Stimulated activated CD4-positive, alpha-beta T cell treated with anti-CD3 and anti-CD28 coated beads, Interleukin-2, amount 100 ng/mL, for 48 hours (primary cell): ENCODE measurements at regions not wholly inside any gene's neighbourhood (a gene's known extent, or its start where the extent isn't known, plus 50 kb on each side); places are given as distances from the start of the nearest gene placed in this dataset.

Experiments
- DNase-seq, 2 donors: peaks; one replicate each; pipeline ENCODE4 v3.0.0-alpha.2; 2020

DNA sequence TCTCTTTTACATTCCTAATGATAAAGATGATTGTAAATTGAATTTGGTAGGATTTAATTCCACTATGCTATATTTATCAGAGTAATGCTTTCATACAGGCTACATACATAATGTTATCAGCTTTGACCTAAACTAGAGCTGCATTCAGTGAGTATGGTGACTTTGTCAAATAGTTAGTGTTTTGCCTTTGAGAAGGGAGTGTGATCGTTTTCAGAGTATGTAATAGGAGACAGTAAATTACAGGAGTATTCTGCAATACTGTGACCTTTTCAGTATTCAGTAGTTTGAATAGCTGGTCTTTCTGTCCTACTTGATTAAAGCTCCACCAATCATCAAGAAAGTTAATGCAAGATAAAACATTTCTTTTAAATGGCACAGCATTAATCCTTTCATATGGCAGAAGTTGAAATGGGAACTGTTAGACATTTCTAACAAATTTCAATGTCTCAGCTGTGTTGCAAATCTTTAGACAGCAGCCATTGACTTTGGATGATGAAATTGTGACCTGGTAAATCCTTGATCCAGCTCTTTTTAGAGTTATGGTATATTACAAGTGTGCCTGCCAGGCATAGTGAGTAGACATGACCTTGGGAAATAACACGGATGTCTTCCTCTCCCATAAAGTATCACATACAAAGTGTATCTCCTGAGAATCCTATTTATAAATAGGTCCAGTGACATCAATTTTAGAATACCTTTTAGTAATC, 455.3 kb downstream of the KCTD8 start:
- no peak for DNase-seq

DNA sequence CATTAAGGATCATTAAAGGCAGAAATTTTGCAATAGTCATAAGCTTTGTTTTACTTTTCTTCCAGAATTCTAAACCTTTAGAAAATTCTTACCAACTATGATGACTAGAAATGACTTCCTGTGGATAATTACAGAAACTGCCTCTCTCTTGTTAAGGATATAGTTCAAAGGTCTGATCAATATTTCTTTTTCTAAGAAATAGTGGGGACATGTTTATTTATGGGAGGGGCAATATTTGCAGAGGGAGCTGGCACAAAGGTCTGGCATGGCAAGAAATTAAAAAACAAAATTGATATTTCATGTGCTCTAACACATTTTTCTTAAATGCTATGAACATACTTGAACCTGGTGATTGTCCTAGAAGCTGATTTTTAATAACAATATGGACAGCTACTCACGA, 448.9 kb downstream of the KCTD8 start:
- DNase-seq = no peak

DNA sequence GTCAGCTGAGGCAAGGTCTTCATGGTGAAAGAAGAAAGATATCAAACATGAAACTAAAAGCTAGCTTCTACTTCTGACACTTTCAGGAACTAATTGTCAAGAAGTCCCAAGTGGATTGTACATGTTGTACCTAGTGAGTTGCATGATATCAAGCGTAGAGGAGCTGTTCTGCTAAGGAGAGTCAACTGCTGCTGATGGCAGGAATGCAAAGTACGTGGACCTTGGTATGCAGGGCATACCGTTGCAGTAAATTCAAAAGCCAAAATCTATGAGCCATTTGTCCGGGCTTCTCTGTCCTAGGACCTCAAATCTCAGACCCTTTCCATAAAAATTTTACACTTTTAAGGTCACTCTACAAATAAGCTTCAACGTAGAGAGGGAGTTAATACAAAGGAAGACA, 446.2 kb downstream of the KCTD8 start:
- no peak for DNase-seq

DNA sequence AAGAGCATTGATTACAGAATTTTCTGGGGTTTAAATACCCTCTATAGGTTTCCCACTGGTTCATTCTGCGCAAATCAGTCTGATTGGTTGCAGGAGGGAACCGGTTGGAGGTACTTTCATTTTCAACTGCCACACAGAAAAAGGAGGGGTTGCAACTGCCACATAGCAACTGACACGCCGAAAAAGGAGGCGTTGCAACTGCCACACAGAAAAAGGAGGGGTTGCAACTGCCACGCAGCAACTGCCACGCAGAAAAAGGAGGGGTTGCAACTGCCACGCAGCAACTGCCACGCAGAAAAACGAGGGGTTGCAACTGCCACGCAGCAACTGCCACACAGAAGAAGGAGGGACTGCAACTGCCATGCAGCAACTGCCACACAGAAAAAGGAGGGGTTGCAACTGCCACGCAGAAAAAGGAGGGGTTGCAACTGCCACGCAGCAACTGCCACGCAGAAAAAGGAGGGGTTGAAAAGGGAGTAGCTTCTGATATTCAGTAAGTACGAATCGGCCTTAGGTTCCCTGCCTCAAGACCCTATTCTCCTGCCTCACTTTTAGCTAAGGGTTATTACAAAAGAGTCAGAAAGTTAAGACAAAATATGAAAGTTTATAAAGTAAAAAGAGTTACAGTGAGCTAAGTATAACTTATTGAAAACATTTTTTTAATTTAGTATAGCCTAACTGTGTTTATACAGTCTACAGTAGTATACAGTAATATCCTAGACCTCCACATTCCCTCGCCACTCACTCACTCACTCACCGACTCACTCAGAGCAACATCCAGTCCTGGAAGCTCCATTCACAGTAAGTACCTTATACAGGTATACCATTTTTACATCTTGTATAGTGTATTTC, 431.8 kb downstream of the KCTD8 start:
- no peak for DNase-seq

DNA sequence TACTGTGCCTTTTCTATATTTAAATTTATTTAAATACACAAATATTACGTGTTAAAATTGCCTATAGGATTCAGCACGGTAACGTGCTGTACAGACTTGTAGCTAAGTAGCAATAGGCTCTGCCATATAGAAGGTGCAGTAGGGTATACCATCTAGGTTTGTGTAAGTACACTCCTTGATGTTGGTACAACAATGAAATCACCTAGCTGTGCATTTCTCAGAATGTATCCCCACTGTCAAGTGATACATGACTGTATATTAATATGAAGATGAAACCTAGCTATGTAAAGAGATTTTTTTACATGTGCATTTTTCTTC, 431.2 kb downstream of the KCTD8 start:
- no peak for DNase-seq

DNA sequence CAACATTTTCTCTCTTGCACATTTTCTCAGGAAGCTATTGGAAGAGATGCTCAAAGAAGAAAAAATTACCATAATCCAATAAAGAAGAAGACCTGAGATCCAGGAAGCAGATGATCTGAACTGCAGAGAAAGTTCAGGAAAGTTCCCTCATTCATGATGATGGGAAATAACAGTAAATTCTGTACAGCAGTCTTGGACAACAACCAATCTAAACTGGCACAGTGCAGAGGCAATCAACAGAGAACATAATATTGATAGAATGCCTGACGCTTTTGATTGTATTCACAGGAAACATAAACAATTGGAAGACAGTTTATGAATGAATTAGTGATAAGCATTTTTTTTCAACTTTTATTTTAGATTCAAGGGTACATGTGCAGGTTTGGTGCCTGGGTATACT, 428.9 kb downstream of the KCTD8 start:
- DNase-seq = no peak

DNA sequence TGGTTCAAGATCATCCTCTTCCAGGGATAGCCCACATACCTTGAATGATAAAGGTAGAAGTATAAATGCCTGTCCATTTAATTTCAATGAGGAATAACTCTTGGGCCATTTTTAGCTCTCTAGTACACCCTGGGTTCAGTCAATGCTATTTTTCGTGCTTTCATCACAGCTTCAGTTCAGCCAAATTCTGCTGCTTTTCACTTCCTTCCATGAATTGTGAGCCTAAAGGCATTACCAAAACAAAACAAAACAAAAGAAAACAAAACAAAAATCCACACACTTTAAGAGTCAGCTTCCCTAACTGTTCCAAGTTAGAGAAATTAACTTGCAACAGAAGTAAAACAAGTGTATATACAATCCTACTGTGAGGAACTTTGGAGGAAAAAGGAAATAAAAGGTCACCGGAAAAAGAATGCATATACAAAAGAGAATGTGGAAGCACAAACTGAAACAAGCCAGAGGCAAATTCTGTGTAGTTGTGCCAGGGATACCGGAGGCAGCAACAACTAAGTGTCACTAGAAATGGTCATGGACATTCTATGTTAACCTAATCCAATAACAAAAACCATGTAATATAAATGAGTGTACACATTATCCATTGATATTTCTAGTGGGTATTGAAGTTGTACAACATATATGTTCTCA, 423.1 kb downstream of the KCTD8 start:
- DNase-seq = no peak

DNA sequence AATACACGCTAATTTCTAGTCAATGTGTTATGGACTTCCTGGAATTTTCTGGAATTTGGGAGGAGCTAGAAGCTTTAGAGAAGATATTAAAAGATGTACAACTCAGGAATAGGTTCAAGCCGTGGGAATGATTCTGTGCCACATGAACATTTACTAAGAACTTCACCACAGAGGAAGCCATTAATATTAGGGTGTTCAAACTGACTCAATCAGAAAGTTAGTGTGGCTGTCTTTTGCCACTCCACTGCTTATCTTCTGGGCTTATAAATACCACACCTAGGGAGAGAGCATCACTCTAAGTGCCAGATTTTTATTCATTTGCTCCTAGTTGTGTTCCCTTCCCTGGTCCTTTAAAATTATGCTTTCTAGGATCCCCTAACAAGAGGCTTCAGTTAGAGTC, 409.8 kb downstream of the KCTD8 start:
- DNase-seq = no peak

DNA sequence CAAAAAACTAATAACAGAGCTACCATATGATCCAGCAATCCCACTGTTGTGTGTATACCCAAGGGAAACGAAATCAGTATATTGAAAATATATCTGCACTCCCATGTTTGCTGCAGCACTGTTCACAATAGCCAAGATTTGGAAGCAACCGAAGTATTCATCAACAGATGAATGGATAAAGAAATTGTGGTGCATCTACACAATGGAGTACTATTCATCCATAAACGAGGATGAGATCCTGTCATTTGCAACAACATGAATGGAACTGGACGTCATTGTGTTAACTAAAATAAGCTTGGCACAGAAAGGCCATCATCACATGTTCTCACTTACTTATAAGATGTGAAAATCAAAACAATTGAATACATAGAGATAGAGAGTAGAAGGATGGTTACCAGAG, 402.1 kb downstream of the KCTD8 start:
- no peak for DNase-seq

DNA sequence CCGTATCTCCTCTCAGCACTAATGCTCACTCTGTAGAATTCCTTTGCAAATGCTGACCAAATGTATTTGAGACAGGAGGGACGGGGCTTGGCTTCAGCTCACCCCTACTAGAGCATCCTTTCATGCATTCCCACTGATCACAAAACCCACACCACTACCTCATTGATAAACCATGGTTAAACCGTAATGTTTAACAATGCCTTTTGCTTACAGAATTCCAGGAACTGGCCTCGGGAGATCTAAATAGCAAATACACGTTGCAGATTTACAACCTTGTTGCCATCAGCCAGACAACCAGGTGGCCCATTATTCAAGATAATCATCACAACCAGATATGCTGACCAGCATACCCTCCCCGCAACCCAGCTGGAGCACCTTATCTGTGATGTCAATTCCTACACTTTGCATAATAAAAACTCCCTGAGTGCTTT, 391.9 kb downstream of the KCTD8 start:
- DNase-seq = no peak

DNA sequence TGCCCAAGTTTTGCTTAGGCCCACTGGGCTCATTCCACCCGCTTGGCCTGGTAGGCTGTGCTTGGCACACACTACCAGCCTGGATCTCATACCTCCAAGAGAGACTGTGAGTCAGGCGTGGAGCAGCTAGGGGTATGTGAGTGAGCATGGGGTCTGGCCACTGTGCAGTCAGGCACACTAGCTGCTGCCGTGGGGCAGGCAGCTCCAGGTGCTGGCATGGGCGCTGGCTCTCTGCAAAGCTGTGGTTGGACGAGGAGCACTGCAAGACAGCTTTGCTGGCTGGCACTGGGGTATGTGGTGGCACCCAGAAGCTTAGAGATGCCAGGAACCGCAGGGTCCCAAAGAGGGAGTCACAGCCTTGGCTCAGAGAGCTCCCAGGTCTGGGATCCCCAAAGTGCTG, 377.8 kb downstream of the KCTD8 start:
- no peak for DNase-seq

DNA sequence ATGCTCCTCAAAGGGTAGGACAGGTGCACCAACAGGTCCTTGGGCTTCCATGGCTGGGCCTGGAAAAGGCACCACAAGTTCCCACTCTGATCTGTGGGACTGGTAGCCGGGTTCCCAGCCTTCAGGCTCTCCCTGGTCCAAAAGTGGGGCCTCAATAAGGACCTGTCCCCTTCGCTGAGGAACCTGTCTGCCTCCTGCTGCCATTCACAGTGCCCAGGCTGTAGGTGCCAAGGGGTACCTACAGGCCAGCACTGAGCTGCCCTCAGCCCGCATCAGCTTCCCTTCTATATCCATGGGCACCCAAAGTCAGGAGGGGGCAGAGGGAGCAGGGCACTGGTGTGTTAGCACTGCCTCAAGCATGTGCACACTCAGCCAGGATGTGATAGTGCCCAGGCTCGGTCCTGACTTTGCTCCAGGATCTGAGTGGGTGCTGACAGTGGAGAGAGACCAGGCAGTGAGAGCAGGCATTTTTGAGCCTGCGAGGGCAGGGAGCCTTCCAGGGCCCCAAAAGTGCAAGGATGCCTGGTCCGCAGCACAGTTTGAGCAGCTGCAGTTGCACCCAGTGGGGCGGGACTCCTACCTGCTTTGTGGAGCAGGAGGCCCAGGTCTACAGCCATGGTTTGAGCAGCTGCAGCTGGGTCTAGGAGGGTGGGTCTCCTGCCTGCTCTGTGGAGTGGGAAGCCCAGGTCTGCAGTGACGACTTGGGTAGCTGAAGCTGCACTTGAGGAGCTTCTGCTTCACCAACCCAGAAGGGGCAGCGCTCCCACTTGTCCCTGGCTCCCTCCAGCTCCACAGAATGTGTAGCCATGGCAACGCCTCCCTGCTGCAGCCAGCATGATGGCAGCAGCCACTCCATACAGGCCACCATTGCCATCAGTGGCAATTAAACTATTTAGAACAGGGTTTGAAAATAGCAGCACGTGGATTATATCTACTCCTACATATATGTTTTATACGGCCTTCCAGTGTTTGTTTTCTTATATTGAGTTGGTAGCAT, 376.4 kb downstream of the KCTD8 start:
- no peak for DNase-seq

DNA sequence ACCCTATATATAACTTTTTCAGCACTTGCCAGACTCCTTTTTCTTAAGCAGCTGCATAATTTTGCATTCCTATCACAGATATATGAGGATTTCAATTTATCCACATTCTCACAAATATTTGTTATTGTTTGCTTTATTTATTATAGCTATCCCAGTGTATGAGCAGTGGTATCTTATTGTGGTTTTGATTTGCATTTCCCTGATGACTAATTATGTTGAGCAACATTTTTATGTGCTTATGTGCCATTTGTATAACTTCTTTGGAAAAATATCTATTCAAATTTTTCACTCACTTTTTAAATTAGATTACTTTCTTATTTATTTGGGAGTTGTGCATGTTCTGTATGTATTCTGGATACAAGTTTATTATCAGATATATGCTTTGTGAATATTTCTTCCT, 361.9 kb downstream of the KCTD8 start:
- no peak for DNase-seq

DNA sequence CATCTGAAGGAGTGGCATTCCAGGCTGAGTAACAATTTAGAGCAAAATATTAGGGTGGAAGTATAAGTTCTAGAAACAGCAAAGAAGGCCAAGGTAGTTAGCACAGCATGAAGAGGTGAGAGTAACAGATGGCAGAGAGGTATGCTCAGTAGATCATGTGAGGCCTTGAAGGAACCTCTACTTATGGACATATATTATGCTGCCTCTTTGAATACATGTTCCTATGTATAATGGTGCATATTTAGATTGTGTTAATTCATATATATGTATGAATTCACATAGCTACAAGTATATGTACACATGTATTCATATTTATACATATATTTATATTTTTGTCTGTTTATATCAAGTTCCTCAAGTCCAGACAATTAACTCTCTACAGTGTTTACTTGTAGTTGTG, 355.2 kb downstream of the KCTD8 start:
- DNase-seq = no peak

DNA sequence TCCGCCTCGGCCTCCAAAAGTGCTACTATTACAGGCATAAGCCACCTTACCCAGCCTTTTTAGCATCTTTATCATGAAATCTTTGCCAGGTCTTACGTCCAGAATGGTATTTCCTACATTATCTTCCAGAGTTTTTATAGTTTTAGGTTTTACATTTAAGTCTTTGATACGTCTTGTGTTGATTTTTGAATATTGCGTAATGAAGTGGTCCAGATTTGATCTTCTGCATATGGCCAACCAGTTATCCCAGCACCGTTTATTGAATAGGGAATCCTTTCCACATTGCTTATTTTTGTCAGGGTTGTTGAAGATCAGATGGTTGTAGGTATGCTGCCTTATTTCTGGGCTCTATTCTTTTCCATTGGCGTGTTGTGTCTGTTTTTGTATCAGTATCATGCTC, 349.6 kb downstream of the KCTD8 start:
- no peak for DNase-seq

DNA sequence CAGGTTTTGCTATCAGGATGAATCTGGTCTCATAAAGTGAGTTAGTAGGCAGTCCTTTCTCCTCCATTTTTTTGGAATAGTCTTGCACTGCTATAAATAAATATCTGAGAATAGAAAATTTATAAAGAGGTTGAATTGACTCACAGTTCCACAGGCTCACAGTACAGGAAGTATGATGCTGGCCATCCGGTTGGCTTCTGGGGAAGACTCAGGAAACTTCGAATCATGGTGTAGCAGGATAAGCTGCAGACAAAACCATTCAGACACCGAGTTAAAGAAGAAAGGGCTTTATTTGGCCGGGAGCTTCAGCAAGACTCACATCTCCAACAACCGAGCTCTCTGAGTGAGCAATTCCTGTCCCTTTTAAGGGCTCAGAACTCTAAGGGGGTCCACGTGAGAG, 348.2 kb downstream of the KCTD8 start:
- DNase-seq = no peak

DNA sequence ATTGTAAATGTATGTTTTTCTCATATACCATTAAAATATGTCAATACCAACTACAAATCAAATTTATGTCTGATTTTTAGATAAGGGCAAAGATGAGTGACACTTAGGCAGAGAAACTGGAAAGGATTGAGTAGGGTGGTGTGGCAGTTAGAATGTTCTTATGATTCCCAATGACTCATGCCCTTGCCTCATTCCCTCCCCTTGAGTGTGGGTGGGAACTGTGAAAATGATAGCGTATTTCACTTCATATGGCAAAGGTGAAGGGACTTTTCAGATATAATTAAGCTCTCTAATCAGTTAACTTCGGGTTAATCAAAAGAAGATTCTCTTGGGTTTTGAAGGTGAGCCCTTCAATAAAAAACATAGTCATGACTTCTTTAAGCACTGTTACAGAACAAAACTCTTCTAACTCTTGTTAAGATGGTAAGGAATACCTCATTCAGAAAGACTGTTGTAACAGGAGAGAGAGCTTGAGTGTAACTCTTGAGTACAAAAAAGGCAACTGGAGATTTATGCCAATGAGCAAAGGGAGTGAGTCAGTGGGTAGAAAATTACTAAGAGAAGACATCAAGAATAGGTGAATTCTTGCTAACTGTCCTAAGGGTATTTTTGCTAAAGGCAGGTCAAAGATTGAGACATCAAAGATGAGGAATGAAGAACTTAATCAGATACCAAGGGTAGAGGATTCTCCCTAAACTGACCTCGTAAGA, 329.5 kb downstream of the KCTD8 start:
- no peak for DNase-seq

DNA sequence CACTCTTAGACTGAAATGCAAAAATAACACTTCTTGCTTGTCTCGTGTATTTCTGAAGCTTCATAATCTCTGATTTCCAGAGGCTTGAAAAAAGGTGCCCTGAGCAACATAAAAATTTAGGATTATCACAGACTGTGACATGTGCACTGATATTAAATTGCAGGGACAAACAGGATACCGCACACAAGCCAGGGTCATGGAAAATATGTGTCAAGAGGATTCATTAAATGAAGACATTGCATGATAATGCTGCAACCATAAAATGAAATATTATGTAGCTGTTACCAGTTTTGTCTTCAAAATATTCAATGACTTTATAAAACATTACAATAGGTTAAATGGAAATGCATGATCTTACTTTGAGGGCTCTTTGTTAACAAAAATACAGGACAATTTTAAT, 328.0 kb downstream of the KCTD8 start:
- DNase-seq = no peak

DNA sequence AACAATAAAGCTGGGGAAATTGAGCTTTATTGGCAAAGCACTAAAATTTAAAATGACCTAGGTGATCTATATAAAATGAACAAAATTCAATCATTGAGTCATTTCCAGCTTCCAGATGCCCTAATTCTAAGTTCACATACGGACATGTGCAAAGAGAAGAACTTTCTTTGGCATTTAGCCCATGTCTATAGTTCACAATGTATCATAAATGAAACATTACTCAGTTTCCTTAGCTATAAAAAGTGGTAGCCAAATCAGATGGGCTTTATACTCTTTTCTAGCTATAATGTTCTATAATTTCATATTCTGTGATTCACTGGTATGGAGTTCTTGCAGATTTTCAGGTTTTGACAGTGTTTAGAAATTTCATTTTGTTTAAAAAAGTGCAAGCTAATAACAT, 327.4 kb downstream of the KCTD8 start:
- DNase-seq = no peak
